HG03097 (cell line): ENCODE measurements at regions not wholly inside any gene's neighbourhood (a gene's known extent, or its start where the extent isn't known, plus 50 kb on each side); places are given as distances from the start of the nearest gene placed in this dataset.

Experiments used
- ATAC-seq: cut with Tn5 transposase; IDR thresholded peaks from one replicate; pipeline ENCODE4 v1.9.1; 2021; ENCODE audit not compliant: unreplicated experiment, low FRiP score

DNA sequence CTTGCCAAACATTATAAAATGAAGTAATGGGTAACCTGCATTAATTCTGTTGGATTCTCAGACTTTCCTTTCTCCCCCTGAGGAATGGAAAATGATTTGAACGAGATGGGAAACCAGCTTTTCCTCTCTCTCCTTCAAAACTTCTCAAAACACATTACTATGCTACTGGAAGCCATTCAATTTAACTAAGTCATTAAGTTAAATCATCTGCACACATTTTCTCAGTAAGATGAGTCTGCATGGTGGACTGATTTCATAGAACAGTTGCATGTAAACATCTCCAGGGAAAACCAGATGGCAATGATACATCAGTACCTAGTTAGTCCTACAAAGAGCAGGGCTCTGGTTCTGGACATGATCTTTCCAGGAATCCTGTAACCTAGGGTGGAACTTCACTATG, 59.9 kb downstream of the BMP4 start:
- ATAC-seq: no peak

DNA sequence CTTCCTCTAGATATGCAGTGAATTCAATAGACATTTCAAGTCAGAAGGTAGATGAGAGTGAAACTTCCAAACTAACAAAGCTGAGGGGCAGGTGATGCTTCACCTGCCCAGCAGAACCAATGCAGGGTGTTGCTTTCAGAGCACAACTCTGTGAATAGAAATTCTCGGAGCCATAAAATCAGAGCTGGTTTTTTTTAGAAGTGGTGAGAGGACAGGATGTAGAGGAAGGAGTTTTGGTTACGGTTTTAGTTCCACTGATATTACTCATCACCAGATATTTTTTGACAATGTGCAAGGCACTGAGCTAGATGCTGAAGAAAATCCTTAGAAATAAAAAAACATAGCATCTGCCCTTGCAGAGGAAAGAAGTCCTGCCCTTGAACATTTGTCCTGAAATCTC, 62.2 kb downstream of the BMP4 start:
- ATAC-seq: no peak

DNA sequence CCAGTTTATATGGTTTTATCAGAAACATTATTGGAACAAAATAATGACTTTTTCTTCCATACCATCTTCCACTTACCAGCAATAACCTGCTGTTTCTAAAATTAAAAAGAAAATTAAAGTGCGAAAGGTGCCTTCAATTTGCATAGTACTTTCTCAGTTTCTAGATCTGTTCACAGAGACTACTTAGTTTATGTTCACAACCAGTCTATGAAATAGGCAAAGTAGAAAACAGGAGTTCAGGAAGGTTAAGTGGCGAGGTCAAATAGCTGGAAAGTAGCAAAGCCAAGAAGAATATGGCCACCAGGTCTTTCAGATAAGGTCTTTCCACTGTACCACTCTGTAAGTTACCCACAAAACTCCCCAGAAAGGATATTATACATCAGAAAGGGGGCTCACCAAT, 63.3 kb downstream of the BMP4 start:
- no peak for ATAC-seq

DNA sequence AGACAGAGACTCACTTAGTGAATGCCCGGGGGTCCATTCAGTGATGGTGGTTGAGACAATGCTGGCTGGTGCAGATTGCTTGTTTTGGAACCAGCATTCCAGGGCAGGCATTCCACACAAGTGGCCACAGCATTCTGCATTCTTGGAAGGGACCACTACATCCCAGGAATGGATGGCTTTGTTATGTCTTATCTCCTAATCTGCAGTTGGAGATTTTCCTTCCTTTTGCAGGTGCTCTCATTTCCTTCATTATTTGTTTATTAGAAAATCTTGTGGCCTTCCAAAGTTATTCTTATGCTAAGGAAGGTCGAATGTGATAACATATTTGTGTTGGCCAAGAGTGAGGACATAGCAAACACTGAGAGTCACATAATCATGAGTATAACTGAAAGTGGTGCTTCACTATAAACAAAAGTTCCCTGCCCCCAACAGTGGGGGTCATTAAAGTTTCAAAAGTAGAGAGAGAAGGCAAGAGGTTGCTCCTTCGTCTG, 66.0 kb downstream of the BMP4 start:
- ATAC-seq: no peak

DNA sequence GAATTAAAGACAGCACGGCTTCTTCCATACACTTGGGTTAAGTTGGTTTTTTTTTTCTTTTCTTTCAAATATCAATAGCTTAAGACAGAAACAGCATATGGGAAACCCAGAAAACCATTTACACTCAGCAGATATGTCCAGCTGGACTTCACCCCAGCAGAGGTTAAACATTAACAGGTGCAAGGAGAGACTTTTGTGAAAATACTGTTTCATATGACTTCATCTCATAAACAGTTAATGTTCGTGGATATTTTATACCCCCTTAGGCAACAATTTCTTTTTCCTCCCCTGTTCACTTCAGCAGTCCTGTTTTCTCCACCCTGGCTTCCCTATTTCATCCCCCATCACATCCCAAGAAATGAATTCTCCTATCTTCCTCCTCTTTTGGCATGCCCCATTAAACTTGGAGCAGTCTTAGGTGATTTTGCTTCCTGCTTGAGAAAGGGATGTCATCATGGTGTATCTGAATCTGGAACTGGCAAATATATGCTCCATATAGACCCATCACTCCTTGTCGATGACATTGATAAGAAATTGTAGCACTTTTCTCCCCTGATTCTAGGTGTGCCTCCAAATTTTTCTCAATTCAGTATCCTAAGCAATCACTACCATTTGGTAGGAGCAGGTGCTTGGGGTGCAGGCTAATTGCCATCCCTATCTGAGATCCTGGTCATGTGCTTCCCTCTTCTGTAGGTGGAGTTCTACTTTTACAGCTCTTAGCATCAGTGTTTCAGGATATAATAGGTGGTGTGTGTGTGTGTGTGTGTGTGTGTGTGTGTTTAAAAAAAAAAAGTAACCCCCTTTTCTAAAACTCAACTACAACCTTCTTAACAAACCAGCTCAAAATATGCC, 67.9 kb downstream of the BMP4 start:
- no peak for ATAC-seq

DNA sequence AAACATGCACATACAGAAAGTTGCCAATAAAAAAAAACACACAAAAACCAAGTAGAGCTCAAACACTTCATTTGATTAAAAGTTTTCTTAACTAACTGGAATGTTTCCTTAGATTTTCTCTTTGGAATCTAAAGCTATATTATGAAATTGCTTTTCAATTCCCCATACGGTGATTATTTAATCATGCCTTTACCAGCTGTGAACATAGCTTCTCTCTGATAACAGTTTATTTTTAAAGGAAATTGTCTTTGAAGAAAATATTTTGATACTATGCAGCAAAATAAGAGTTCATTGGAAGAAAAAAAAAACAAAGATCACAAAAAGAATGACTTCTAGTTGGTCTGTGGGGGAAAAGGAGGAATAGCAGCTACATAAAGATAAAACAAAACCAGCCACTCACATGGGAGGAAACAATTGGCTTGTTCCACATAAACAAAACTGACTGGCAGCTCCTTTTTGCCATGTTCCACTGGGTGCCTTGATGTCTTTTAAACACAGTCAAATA, 71.4 kb downstream of the BMP4 start:
- no peak for ATAC-seq

DNA sequence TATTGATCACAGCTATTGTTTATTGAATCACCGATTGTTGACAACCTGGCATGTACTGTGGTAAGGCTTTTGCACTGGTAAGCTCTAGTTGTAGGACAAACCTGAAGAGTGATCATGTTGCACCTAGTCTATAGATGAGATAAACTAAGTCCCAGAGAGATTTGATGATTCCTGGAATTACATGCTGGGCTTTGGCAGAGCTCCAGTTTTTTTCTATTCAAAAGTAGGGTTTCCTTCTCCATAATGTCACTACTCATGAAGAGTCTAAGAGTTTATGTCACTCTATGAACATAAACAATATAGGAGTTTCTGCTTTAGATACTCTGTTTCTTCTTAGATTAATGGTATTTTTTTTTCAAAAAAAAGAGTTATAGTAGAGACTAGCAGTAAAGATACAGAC, 72.0 kb downstream of the BMP4 start:
- no peak for ATAC-seq

DNA sequence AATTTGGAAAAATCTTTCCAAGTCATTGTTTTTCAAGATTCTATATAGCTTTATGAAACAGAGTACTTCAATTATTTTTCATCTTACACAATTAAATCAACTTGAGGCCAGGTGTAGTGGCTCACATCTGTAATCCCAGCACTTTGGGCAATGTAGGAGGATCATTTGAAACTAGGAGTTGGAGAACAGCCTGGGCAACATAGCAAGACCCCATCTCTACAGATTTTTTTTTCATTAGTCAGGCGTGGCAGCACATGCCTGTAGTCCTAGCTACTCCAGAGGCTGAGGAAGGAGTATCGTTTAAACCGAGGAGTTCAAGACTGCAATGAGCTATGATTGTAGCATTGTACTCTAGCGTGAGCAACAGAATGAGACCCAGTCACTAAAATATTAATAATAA, 72.9 kb downstream of the BMP4 start:
- ATAC-seq: no peak

DNA sequence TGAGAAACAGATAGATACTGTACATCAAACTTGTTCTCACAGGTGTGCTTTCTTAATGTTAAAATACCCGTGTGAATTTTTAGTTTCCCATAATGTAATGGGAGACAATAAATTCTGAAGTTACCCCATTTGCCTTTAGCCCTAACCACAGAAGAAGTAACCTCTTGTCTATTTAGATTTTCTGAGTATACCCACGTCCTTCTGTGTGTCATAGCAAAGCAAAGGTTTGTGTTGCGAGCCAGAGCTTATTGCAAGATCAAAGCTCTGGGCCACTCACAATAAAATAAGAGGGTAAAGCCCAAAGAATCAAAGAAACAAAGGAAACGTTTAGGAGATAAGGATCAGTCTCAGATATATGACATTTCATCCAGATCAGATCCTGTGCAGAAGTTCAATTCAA, 73.9 kb downstream of the BMP4 start:
- ATAC-seq: no peak

DNA sequence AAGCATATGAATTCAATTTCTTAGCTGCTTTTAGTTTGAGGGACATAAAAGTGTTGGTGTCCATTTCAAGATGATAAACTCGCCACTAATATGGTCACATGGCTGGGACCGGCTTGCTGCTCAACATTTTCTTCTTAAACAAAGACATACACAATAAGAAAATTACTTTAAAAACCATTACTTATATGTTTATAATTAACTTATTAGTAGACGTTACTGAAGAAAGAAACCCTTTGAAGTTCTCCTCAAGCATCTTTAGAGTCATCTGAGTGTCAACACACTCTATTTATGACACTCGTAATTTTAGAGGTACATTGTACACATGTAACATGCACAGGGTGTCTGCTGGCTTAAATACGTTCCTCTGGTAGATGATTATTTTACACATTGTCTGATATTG, 74.7 kb downstream of the BMP4 start:
- no peak for ATAC-seq

DNA sequence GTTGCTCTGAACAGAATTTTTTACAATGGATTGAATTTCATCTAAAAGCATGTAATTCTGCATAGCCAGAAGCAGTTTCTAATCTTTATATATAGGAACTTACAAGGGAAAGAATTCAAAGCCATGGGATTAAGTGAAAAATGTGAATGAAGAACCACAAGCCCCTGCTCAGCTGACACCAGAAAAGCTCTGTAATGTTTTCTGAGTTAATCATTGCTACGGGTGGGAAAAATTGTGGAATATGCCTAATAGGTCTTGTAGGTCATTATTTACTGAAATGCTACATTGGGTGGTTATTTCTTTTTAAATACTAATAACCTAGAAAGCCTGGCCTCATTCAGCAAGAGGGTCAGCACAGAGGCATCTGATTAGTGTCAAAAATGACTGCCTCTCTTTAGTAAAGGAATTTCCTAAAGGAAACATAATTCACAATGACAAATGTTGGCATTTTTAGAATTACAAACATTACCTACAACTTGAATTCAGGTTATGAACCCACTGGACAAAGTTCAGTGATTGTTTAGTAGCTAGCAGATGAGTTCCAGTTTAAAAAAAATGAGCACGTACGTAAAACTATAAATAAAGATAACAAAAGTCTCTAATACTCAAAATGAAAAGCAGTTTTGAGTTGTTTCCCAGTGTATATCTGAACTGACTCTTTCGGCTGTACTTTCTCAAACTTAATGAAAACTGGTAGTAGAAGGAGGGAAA, 75.3 kb downstream of the BMP4 start:
- no peak for ATAC-seq

DNA sequence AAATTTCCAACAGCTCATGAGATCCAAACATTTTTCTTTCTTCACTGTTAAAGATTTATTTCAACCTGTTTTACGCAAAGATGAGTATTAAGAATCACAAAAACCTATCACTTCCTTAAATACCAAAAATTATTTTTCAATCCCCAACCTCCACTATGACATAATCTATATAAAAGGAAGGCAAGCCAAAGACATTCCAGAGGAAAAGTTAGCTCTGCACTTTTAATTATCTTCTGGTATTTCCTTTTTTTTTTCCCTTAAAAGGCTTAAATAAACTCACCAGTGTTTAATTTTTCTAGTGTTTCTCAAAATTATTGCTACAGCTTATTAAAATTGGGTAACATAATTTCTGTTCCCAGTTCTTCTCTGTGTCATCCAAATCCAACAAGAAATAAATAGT, 75.9 kb downstream of the BMP4 start:
- ATAC-seq: no peak

DNA sequence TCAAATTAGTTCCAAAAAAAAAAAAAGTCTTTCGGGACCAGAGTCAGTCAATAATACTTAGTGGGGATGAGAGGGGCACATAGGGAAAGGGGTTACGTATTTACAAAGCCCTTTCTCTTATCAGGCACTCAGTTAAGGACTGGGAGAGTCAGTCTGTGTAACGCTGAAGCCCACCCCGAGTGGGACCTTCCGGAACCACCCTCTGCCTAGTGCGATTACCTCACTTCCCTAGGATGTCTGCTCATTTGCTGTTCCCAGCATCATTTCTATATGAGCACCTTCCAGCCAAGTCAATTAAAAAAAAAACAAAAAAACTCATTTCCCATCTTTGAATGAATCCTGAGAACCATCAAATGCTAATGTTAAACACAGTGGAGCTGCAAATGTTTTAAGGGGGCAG, 76.9 kb downstream of the BMP4 start:
- ATAC-seq: no peak

DNA sequence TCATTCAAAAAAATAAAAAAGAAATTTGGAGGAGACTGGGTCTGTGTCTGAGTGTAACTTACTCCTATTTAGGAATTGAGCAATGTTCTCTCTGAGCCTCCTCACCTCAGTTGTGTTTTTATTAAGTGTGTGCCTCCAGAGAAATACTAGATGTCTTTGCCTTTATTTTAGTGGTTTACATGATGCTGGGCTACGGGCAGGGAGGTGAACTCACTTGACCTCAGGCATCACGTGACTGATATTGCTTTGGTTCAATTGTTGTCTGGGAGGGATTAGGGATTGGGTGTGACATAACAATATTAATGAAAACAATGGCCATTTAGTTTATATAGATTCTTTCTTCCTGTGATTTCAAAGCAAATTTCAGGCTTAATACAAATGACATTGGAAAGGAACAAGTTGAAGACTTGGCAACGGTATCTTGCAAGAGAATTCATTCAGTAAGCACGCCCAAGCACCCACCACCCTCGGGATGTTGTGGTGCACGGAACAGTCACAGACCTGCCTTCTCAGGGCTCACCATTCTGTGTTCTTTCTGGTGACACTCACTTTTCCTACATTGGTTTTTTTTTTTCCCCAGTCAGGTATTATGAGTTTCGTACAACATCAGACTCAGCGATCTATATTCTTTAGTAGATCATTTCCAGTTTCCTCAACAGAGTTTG, 77.5 kb downstream of the BMP4 start:
- no peak for ATAC-seq

DNA sequence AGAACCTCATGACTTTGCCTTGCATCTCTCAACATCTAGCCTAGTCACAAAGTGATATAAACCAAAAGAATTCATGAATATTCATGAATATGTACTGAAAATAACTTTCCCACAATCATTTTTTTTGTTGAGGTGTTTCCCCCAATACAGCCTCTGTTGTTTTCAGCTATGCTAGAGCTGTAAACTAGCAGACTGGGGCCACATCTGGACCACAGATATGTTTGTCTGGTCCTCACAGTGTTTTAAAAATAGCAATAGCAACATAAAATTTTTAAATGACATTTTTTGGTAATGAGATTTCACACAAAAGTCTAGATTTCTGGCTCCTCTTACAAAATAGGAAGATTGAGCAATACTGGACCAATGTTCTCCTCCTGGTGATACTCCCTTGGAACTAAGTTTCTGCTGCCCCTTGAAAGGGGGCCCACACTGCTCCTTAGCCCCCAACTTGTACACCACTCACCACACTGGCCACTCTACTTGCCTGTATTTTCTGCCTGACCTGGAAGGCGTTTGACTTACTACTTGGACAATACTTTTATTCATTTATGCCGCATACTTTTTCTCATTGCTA, 81.2 kb downstream of the BMP4 start:
- ATAC-seq: no peak

DNA sequence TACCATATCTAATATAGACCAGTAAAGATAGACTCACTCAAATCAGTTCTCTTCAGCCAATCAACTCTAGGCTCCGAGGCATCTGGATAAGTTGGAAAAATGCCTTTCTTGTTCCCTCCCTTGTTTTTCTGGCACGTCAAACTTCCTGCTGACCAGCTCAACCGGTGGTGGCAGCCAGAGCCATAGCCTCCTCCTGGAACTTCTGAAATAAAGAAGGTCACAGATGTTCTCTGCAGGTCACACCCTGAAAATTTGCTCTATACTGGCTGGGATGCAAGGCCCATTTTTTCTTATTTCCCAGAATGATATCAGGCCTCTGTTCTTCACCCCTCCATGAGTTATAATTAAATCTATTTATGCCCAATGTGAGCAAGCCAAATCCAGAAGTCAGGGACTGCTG, 81.9 kb downstream of the BMP4 start:
- ATAC-seq: no peak

DNA sequence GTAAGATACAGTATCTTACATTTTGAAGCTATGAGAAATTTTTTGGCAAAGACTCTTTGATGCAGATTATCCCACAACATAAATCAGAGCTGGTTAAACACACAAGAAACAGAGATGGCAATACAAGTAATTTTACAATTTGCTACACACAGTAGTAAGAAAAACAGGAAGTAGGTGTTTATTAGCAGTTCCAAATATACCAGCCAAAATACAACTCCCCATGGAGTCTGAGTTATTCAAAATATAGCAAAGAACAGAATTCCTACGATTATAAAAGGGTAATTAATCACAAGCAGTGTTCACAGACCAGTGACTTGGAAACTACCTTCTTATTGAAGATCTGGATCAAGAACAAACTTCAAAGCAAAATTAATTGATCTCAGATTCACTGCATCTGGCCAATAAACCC, 83.9 kb downstream of the BMP4 start:
- no peak for ATAC-seq

DNA sequence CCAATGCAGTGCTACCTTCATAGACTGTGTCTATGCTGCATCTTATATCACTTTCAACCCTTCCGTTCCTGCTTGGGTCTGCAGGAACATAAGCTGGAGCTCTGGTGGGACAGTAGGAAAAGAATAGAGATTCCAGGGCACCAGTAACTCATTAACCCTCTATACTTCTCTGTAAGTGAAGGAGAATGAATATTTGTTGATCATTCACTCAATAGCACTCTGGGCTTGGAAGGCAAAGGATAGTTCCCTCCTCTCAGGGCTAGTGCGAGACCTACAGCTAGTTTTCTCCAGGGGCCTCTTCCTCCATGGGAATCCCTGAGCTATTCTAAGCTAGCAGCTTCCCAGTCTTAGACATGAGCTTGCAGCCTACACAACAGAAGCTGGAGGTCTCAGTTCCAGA, 84.7 kb downstream of the BMP4 start:
- ATAC-seq: no peak

DNA sequence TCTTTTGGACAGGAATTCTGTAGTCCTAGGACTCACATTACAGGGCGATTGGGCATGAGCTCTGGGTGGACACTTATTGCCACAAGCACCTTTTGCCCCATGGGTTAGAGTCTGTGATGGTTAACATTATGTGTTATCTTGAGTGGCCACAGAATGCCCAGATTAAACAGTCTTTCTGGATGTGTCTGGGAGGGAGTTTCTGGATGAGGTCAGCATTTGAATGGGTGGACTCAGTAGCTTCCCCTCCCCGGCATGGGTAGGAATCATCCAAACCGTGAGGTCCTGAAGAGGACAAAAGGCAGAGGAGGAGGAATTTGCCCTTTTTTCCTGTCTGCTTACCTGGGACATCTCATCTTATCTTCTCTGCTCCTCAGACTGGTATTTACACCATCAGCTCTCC, 85.6 kb downstream of the BMP4 start:
- no peak for ATAC-seq

DNA sequence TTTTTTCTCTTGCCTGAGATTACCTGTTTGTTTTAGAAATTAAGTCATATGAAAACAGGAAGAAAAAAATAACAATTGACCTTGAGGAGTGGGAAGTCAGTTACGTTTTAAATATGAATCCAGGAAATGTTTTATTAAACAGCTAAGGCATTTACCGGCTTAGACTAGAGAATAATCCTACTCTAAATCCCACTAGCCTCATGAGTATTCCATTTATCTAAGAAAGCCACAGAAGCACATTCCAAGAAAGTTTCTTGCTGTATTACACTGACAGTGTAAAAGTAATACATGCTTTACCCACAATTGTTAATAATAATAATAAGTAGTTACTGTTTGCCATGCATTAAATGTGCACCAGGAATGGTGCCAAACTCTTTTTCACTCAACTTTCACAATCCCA, 90.9 kb downstream of the BMP4 start:
- ATAC-seq: no peak

DNA sequence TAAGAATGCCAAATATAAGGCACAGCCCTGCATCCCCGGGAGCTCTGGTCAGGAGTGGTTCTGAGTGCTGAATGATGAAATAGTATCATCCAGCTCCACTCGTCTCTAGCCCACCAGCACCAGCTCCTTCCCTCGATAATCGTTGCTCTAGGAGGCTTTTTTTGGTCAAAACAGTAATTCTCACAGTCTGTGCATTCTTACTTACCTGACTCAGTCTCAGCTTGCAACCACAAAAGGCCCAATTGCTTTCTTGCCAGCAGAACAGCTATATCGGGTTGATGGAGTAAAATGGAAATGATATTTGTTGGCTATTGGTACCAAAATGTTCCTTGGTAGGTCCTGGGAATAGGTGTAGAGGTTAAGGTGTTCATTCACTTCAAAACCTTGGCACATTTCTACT, 94.8 kb downstream of the BMP4 start:
- no peak for ATAC-seq
